ENCODE measurements at regions not wholly inside any gene's neighbourhood (a gene's known extent, or its start where the extent isn't known, plus 50 kb on each side); places are given as distances from the start of the nearest gene placed in this dataset.
A peak's percentile ranks its signal among the peaks of the same experiment; 100 is the strongest.

- TF ChIP-seq CREB5 (CRISPR knock-in tag; IDR thresholded peaks at IDR 0.05; ENCODE audit: low read depth) (no peak), ZNF8 (CRISPR knock-in tag; IDR thresholded peaks at IDR 0.05) (no peak), PPARA (CRISPR knock-in tag; IDR thresholded peaks at IDR 0.05; ENCODE audit: borderline replicate concordance) (no peak), ZFP3 (CRISPR knock-in tag; IDR thresholded peaks at IDR 0.05) (no peak), ZC3H10 (CRISPR knock-in tag; IDR thresholded peaks at IDR 0.05) (no peak), TCF4 (CRISPR knock-in tag; IDR thresholded peaks at IDR 0.05; ENCODE audit: borderline replicate concordance) (no peak), ZNF70 (CRISPR knock-in tag; IDR thresholded peaks at IDR 0.05) (no peak), OSR1 (CRISPR knock-in tag; IDR thresholded peaks at IDR 0.05) (no peak), GLIS3 (CRISPR knock-in tag; IDR thresholded peaks at IDR 0.05) (no peak), ISL1 (CRISPR knock-in tag; IDR thresholded peaks at IDR 0.05) (no peak), CSDC2 (CRISPR knock-in tag; IDR thresholded peaks at IDR 0.05) (no peak), PATZ1 (CRISPR knock-in tag; IDR thresholded peaks at IDR 0.05; ENCODE audit: borderline replicate concordance) (no peak), RARB (CRISPR knock-in tag; IDR thresholded peaks at IDR 0.05) (no peak)
- no peak for ATAC-seq
Observed at GRCh38 chr2:9076210-9076609, 72.7 kb upstream of the MBOAT2 start.

GRCh38 chr2:9074930-9075329 lies 71.4 kb upstream of the MBOAT2 start:
- ATAC-seq: no peak
- no peak for TF ChIP-seq OSR1 (CRISPR knock-in tag; IDR thresholded peaks at IDR 0.05)
- TF ChIP-seq GLIS3 (CRISPR knock-in tag; IDR thresholded peaks at IDR 0.05): no peak
- no peak for TF ChIP-seq ZFP30 (CRISPR knock-in tag; IDR thresholded peaks at IDR 0.05)
- TF ChIP-seq ZNF565 (CRISPR knock-in tag; conservative IDR thresholded peaks at IDR 0.05; ENCODE audit: low read depth): no peak
- TF ChIP-seq ISL1 (CRISPR knock-in tag; IDR thresholded peaks at IDR 0.05): no peak
- no peak for TF ChIP-seq PPARA (CRISPR knock-in tag; IDR thresholded peaks at IDR 0.05; ENCODE audit: borderline replicate concordance)
- TF ChIP-seq TOX (CRISPR knock-in tag; IDR thresholded peaks at IDR 0.05; ENCODE audit: borderline replicate concordance): no peak
- TF ChIP-seq ZC3H10 (CRISPR knock-in tag; IDR thresholded peaks at IDR 0.05): no peak
- TF ChIP-seq ESRRG (CRISPR knock-in tag; IDR thresholded peaks at IDR 0.05): no peak

- ATAC-seq: no peak
- TF ChIP-seq BACH2 (CRISPR knock-in tag; IDR thresholded peaks at IDR 0.05; ENCODE audit: borderline replicate concordance) (no peak), ZNF70 (CRISPR knock-in tag; IDR thresholded peaks at IDR 0.05) (0 out of 2 replicates have a peak, but pooled peaks have one; percentile 52), CSRNP3 (CRISPR knock-in tag; IDR thresholded peaks at IDR 0.05) (no peak), PATZ1 (CRISPR knock-in tag; IDR thresholded peaks at IDR 0.05; ENCODE audit: borderline replicate concordance) (no peak), CREB5 (CRISPR knock-in tag; IDR thresholded peaks at IDR 0.05; ENCODE audit: low read depth) (no peak)
Observed at GRCh38 chr2:9071584-9072124, 68.2 kb upstream of the MBOAT2 start.

GRCh38 chr2:9071032-9071431 lies 67.5 kb upstream of the MBOAT2 start:
- ATAC-seq: peak; percentile 80
- TF ChIP-seq ZNF8 (CRISPR knock-in tag; IDR thresholded peaks at IDR 0.05) (no peak), ESRRG (CRISPR knock-in tag; IDR thresholded peaks at IDR 0.05) (no peak), OSR1 (CRISPR knock-in tag; IDR thresholded peaks at IDR 0.05) (no peak), ZNF70 (CRISPR knock-in tag; IDR thresholded peaks at IDR 0.05) (no peak), ZC3H10 (CRISPR knock-in tag; IDR thresholded peaks at IDR 0.05) (no peak), CREB5 (CRISPR knock-in tag; IDR thresholded peaks at IDR 0.05; ENCODE audit: low read depth) (no peak), SNAI2 (CRISPR knock-in tag; IDR thresholded peaks at IDR 0.05) (no peak), CSRNP3 (CRISPR knock-in tag; IDR thresholded peaks at IDR 0.05) (no peak), ZFP3 (CRISPR knock-in tag; IDR thresholded peaks at IDR 0.05) (no peak), BACH2 (CRISPR knock-in tag; IDR thresholded peaks at IDR 0.05; ENCODE audit: borderline replicate concordance) (no peak)
